Stimulated activated CD8-positive, alpha-beta memory T cell treated with anti-CD3 and anti-CD28 coated beads, Interleukin-12 subunit alpha, Interleukin-12 subunit beta, amount 100 ng/mL, for 4 hours (primary cell): ENCODE measurements at regions not wholly inside any gene's neighbourhood (a gene's known extent, or its start where the extent isn't known, plus 50 kb on each side); places are given as distances from the start of the nearest gene placed in this dataset.

Experiments used
- DNase-seq: peaks from one replicate; pipeline ENCODE4 v3.0.0-alpha.2; 2020; ENCODE audit warnings: low read depth

DNA sequence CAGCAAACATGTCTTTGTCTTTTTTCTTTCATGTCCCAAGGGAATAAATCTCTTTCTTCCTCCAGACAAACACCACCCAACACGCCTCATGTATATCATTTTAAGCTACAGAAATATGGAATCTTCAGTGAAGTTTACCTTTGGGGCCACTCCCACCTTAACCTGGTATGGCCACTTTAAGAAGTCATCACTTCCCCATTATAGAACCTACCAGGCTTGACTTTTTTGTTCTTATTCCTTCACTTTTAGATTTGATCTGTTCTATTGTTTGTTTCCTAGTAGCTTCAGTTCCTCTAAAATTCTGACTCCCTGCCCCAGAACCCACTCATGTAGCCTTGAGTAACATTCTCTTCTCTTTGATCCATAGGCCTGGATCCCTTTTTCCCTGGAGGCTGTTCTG, 226.3 kb downstream of the HLX start:
- DNase-seq = no peak

DNA sequence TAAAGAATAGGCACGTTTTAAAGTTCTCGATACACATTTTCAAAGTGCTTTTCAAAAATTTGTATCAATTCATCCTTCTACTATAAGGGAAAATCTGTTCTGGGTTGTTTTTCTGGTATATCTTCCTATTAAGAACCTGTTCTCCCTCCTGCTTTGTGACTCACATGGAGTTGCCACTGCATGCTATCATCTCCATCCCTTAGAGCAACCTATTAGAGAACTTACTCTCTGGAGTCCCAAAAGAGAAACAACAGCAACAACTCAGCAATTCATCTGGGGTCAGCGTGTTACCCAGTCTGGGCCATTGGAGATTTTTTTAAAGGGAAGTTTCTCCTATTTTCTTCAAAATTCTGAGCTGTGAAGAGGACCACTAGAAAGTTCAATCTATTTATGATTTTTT, 227.4 kb downstream of the HLX start:
- no peak for DNase-seq

DNA sequence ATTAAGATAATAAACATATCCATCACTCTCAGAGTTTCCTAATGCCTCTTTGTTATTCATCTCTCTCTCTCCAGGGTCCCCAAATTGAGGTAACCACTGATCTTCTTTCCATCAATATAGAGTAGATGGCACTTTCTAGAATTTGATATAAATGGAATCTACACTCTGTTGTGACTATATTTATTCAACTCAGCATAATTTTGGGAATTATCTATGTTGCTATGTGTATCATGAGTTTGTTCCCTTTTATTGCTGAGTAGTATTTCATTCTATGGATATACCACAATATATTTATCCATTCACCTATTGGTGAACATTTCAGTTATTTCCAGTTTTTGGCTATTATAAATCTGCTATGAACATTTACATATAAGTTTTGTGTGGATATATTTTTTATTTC, 230.7 kb downstream of the HLX start:
- no peak for DNase-seq

DNA sequence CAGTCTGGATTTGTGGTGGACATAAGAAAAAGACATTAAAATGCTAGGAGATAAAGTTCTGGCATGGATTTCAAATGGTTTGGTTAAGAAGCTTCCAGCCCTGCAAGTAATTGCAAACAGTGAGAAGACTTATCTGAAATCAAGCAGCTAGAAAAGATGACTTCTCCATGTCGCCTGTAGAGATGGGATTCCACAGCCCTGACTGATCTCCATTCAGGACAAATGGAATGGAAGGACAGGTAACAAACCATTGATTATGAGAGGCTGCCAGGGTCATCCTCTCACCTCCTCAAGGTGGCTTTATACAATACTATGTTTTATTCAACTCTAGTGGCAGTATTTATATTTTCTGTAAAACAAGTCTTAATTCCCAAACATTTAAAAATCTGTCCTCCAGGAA, 237.9 kb downstream of the HLX start:
- no peak for DNase-seq

DNA sequence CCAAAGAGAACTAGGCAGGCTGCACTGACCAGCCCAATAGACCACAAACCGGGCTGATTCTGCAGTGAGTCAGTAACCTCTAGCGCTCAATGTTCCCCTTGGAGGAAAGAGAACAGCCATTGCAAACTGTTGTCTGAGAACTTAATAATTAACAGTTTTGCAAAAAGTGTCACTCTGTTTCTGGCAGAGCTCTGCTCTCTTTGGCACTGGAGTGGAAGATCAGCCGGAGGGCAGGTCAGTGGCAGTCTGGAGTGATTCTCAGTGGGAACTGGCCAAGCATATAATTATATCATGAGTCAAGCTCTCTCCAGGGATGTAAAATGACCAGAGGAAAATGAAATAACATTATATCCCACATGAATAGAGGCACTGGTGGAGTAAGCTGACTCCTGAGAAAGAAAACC, 238.3 kb downstream of the HLX start:
- no peak for DNase-seq

GRCh38 chr1:221118176-221118937, 239.1 kb downstream of the HLX start:
- no peak for DNase-seq

- no peak for DNase-seq
Measured at GRCh38 chr1:221118938-221119320, 239.7 kb downstream of the HLX start.

DNA sequence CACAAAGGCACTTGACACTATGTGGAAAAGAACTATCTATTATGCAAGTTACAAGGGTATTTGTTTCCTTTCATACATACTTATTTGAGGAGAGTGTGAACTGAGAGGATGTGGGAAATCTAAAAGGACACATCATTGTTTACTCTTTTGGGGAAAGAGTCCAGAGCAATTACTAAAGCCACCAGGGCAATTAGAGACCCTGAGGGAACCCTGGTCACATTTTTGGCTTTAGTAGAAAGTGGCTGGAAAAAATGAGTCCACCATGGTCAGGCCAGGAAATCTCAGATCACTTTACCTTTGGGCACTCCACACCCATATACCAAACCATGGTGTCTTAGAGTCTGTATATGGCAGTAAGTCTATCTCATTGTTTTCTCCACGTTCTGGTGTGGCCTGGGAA, 243.3 kb downstream of the HLX start:
- DNase-seq = no peak

GRCh38 chr1:221125976-221126375, 246.7 kb downstream of the HLX start:
- no peak for DNase-seq

GRCh38 chr1:221137666-221138065, 258.4 kb downstream of the HLX start:
- DNase-seq = no peak

- DNase-seq = no peak
Measured at GRCh38 chr1:221138516-221138915, 259.3 kb downstream of the HLX start.

- no peak for DNase-seq
Measured at GRCh38 chr1:221139991-221140390, 260.7 kb downstream of the HLX start.

- DNase-seq = no peak
Measured at GRCh38 chr1:221141096-221141495, 261.9 kb downstream of the HLX start.

DNA sequence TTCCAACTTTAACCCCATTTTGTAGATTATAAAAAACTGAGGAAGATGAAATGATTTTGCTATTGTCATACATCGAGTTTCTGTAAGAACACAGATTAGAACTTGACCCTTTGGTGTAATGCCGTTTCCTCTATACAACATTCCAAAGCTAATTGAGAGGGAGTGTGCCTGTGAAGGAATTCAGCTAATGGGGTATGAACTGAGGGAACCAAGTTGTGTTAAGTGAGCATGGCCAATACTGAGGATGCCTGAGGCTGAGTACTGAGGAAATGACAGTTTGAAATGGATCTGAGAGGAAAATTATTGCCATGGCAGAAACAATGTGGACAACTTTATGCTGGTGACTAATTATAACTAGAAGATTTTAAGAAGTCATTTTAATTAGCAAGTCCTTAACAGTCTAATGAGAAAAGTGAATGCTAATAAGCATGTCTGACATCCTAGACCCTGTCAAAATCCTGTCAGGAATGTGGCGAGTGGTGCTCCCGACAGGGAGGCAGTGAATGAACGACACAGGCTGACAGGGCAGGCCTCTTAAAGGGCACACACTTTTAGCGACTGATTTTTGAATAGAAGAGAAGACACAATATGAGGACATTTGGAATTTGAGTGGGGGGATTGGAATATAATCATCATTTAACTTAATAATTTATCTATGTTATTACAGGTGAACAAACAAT, 262.5 kb downstream of the HLX start:
- no peak for DNase-seq

DNA sequence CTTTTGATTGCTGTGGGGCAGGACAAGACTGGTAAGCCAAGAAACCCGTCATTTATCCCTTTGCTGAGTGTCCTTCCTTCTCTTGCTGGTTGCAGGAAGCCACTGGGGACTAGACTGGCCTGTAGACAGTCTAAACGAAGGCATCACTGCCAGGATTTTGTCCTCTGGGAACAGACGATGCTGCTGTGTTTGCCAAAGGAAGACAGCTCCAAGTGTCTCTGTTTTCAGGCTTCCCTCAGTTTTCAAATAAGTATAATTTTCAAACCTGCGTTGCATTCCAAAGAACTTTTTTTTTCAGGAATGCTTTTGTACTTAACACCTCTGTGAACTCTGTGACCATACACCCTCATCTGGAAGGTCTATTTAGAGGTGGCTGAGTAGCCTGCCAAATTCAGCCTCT, 269.4 kb downstream of the HLX start:
- DNase-seq = no peak

DNA sequence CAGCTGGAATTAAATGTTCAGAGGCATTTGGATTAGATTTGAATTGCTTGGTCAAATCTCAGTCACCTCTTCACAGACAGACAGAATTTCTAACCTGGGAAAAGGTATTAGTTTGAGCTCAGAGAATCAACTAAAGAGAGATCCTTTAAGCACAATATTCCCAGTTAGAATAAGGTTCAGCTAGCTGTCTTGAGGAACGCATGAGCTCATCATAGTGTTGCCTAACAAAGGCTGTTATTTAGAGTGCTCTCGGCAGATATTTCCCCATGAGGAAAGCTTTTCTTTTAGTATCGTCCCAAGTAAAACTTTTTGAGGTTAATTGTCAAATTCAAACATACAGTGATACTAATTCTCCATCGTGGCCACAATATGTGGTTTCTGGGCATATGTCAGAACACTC, 269.9 kb downstream of the HLX start:
- no peak for DNase-seq

GRCh38 chr1:221149555-221150075, 270.4 kb downstream of the HLX start:
- no peak for DNase-seq

GRCh38 chr1:221150996-221151395, 271.8 kb downstream of the HLX start:
- DNase-seq = no peak

GRCh38 chr1:221154932-221155331, 275.7 kb downstream of the HLX start:
- no peak for DNase-seq

DNA sequence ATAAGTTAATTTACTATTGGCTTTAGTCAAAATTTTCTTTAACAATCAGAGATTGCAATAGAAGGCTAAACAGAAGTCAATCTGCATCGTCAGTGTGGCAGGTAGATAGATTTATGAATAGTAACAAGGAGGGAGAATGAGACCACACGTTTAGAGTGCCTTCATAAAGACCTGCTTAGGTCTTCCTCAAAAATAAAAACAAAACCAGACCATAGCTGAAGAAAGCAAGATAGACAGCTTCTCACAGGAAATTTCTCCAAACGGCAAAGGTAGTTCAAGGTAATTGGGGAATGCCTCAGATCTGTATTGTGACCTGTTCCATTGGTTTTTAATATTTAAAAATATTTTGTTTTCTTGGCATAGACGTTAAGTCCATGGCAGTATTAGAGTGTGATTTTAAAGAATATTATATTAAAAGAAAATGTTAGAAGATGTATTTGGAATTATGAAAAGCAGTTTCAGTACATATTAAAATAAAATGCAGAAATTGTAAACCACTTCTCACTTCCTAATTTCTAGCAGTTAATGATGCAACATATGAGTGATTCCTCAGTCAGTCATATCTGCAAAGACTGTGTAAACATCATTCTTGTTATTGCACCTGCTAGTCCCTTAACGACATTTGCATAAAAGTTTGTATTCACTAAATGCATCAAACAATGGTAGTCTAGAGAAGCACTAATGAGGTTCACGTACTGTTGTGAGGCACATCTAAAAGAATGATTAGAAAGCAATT, 278.0 kb downstream of the HLX start:
- no peak for DNase-seq

GRCh38 chr1:221159608-221160007, 280.4 kb downstream of the HLX start:
- DNase-seq = no peak

GRCh38 chr1:221161571-221162041, 282.4 kb downstream of the HLX start:
- DNase-seq = no peak

DNA sequence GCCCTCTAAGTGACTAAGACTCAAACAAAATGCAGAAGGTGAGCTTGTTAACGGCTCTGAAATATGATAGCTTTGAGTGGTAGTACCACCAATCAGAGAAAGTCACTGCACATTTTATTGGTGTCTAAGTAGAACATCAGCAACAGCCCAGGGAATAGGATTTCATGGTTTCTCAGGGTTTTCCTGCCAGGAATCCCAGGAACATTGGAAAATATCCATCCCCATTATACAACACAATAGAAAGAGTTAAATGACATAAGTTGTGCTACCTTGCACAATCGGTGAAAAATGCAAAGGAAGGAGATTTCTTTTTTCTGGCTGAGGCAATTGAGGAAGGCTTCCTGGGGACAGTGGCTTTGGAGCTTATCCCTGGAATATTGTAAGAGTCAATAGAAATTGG, 283.1 kb downstream of the HLX start:
- no peak for DNase-seq
